Esophagus squamous epithelium (tissue), 5 donors: ENCODE measurements at regions not wholly inside any gene's neighbourhood (a gene's known extent, or its start where the extent isn't known, plus 50 kb on each side); places are given as distances from the start of the nearest gene placed in this dataset.
"Not testable (repeated sequence)": the region's sequence is repeated elsewhere in the genome, so short reads cannot be mapped to it uniquely, and the experiment has no call there.

Source experiments
- DNase-seq: peaks from one replicate; lab custom pipeline; 2025; lab: John Stamatoyannopoulos, UW
- H3K27ac ChIP-seq, 4 donors: fragments of 200-600 bp; sonication (generic); one replicate each; pipeline ENCODE4 v1.5.1; 2016 to 2019; ENCODE audit warnings: mild to moderate bottlenecking in 1 of 4
- H3K27me3 ChIP-seq, 4 donors: fragments of 200-600 bp; sonication (generic); 1 replicate in 3 of 4; 2 replicates in 1 of 4; pipeline versions ENCODE4 v1.5.1 to v1.6.0; 2017 to 2021; ENCODE audit warnings: antibody characterized with exemption in 1 of 4
- H3K36me3 ChIP-seq, 3 donors: fragments of 200-600 bp; sonication (generic); one replicate each; pipeline ENCODE4 v1.5.1; 2016 to 2019
- H3K4me1 ChIP-seq, 3 donors: fragments of 200-600 bp; sonication (generic); one replicate each; pipeline ENCODE4 v1.5.1; 2017 to 2019
- H3K4me3 ChIP-seq, 4 donors: fragments of 200-600 bp; sonication (generic); 1 replicate in 3 of 4; 2 replicates in 1 of 4; pipeline ENCODE4 v1.5.1; 2016 to 2019; ENCODE audit warnings: mild to moderate bottlenecking in 2 of 4, moderate library complexity in 1 of 4
- H3K9me3 ChIP-seq, 3 donors: fragments of 200-600 bp; sonication (generic); one replicate each; pipeline ENCODE4 v1.5.1; 2016 to 2019
- POLR2A ChIP-seq, 4 donors: fragments of 450-650 bp; IDR thresholded peaks; one replicate each; pipeline ENCODE4 v1.6.1; 2017; ENCODE audit warnings: antibody characterized with exemption in 4 of 4, mild to moderate bottlenecking in 4 of 4, moderate library complexity in 3 of 4
- WGBS, 2 donors: methylation state at CpG; one replicate each; pipeline ENCODE4 v1.1.5; 2018; 5-methylcytosine and 5-hydroxymethylcytosine counted together
- intact Hi-C: fragments of 100-400 bp; cut with DNase I; formaldehyde crosslinking; loops from one replicate; pipeline ENCODE4 v1.15.0; 2022
- TF ChIP-seq, protein P1 (sequence below), 6 experiments: fragments of 450-650 bp in 4 of 6; fragments of 200-600 bp in 2 of 6; sonication (generic) in 2 of 6; IDR thresholded peaks; one replicate each; pipeline ENCODE4 v1.5.1; 2016 to 2019; ENCODE audit warnings: antibody characterized with exemption in 6 of 6, mild to moderate bottlenecking in 4 of 6, moderate library complexity in 4 of 6
- donor health status: DM: yes; HTN: yes; CAD: no.

DNA sequence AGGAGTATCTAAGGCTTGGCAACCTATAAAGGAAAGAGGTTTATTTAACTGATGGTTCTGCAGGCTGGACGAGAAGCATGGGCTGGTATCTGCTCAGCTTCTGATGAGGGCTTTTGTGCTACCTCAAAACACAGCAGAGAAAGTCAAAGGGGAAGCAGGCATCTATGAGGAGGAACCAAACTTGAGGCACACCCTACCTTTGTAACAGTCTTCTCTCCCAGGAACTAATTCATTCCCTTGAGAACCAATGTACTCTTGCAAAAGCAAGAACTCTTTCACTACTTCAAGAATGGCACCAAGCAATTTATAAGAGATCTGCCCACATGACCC lies 109.0 kb downstream of the CGGBP1 start:
- no peak overlapping the region for H3K27ac ChIP-seq
- H3K36me3 ChIP-seq = no peaks in the 10 kb centered on the region
- TF ChIP-seq, protein P1, sequence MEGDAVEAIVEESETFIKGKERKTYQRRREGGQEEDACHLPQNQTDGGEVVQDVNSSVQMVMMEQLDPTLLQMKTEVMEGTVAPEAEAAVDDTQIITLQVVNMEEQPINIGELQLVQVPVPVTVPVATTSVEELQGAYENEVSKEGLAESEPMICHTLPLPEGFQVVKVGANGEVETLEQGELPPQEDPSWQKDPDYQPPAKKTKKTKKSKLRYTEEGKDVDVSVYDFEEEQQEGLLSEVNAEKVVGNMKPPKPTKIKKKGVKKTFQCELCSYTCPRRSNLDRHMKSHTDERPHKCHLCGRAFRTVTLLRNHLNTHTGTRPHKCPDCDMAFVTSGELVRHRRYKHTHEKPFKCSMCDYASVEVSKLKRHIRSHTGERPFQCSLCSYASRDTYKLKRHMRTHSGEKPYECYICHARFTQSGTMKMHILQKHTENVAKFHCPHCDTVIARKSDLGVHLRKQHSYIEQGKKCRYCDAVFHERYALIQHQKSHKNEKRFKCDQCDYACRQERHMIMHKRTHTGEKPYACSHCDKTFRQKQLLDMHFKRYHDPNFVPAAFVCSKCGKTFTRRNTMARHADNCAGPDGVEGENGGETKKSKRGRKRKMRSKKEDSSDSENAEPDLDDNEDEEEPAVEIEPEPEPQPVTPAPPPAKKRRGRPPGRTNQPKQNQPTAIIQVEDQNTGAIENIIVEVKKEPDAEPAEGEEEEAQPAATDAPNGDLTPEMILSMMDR (IDR thresholded peaks at IDR 0.05) = no peak
- TF ChIP-seq POLR2A (IDR thresholded peaks at IDR 0.05) = no peak
- DNase-seq = no peak
- no peaks in the 10 kb centered on the region for H3K9me3 ChIP-seq
- no peaks in the 10 kb centered on the region for H3K4me1 ChIP-seq
- no peaks in the 10 kb centered on the region for H3K27me3 ChIP-seq
- no peak overlapping the region for H3K4me3 ChIP-seq
- WGBS, 2 donors = 50 to 75% methylated on average over 1 of the region's 1 CpG
- intact Hi-C loops = no loop called here

DNA sequence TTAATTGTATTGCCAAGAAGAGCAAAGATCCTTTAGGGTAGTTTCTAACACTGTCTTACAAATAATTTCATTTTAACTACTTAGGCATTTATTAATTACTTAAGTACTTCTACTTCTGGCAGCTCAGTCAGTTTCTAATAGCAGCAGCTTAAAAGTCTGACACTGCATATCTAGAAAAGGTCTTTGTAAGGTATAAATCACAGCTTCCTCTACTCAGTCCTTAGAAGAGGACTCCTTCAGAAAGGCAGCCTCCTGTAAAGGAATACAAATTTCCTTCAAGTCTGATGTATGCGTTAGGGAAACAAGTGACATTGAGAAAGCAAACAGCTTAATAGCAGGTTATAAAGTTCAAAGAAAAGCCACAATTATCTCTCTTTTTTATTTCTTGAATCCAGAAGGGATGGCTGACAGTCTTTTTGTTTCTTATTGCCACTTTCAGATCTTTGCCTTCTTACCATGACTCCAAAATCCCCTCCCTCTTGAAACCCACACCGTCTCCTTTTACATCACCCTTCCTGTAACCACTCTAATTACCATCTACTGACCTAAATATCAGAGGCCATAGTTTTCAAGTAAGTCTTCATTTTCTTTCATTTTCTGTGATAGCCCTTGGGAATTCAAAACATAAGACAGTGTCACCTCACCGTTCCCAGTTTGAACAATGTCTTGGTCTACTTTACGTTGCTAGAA lies 109.5 kb downstream of the CGGBP1 start:
- H3K4me1 ChIP-seq = no peaks in the 10 kb centered on the region
- H3K36me3 ChIP-seq = no peaks in the 10 kb centered on the region
- no peak for TF ChIP-seq POLR2A (IDR thresholded peaks at IDR 0.05)
- TF ChIP-seq, protein P1 (IDR thresholded peaks at IDR 0.05) = no peak
- no peak for DNase-seq
- WGBS, 2 donors = 49 to 65% methylated on average over 4 of the region's 4 CpGs
- no peaks in the 10 kb centered on the region for H3K27me3 ChIP-seq
- intact Hi-C loops = no loop called here
- no peak overlapping the region for H3K4me3 ChIP-seq
- no peaks in the 10 kb centered on the region for H3K9me3 ChIP-seq
- no peak overlapping the region for H3K27ac ChIP-seq

DNA sequence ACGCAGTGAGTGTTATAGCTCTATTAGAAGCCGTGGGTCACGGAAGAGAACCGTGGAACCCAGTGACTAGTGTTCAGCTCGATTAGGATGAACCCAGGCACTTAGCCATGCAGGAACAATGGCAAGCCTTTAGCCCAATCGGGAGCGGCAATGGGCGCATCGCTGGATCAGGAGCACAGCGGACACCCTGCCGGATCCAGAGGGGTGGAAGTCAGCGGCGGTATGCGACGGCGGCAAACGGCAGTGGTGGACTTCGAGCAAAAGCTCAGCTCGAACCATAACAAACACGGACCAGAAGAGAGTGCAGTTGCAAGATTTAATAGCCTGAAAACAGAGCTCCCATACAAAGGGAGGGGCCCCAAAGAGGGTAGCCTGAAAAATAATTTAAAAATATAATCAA lies 112.8 kb downstream of the CGGBP1 start:
- H3K27ac ChIP-seq = not testable (repeated sequence)
- WGBS, 2 donors = 88 to 94% methylated on average over 16 to 19 of the region's 20 CpGs

DNA sequence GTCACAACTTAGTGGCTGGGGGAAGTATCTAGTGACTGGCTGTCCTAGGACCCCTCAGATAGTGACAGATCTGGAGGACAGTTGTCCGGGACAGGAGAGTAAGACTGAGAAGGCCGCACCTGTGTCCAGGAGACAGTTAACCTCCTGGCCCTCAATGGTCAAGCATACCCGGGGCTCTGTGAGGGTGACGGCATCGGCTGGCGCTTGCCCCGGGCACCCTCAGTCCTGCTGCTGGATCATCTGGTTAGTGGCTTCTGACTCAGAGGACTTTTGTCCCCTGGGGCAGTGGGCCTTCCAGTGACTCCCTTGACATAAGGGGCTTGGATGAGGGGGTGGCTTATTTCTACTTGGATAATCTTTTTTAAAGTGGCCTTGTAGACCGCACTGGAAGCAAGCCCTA lies 116.5 kb downstream of the CGGBP1 start:
- H3K36me3 ChIP-seq, H3K27ac ChIP-seq, intact Hi-C loops, H3K27me3 ChIP-seq, H3K9me3 ChIP-seq, DNase-seq, H3K4me1 ChIP-seq, H3K4me3 ChIP-seq: not testable (repeated sequence)
- 88 to 98% methylated on average over 6 of the region's 8 CpGs for WGBS, 2 donors

More for the DNA sequence above, 112.8 kb downstream of the CGGBP1 start:
- H3K9me3 ChIP-seq, H3K4me1 ChIP-seq, DNase-seq, H3K36me3 ChIP-seq, H3K27me3 ChIP-seq, H3K4me3 ChIP-seq, intact Hi-C loops: not testable (repeated sequence)

DNA sequence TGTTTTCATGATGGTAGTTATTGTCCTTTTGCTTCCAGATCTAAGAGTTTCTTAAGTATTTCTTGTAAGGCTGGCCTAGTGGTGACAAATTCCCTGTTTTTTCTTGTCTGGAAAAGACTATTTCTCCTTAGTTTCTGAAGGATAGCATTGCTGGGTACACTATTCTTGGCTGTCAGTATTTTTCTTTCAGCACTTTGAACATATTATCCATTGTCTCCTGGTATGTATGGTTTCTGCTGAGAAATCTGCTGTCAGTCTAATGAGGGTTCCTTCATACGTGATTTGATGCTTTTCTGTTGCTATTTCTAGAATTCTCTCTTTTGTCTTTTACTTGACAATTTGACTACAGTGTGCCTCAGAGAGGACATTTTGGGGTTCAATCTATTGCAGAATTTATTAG lies 134.3 kb downstream of the CGGBP1 start:
- peaks cover 0 to 10% (median 6%) of the 10 kb centered on the region in 3 donors for H3K9me3 ChIP-seq
- TF ChIP-seq POLR2A (IDR thresholded peaks at IDR 0.05) = no peak
- TF ChIP-seq, protein P1 (IDR thresholded peaks at IDR 0.05) = no peak
- H3K4me1 ChIP-seq = no peaks in the 10 kb centered on the region
- H3K27me3 ChIP-seq = no peaks in the 10 kb centered on the region
- intact Hi-C loops = no loop called here
- no peaks in the 10 kb centered on the region for H3K36me3 ChIP-seq
- H3K27ac ChIP-seq = no peak overlapping the region
- DNase-seq = no peak
- H3K4me3 ChIP-seq = no peak overlapping the region
- 54 to 57% methylated on average over 1 of the region's 1 CpG for WGBS, 2 donors

DNA sequence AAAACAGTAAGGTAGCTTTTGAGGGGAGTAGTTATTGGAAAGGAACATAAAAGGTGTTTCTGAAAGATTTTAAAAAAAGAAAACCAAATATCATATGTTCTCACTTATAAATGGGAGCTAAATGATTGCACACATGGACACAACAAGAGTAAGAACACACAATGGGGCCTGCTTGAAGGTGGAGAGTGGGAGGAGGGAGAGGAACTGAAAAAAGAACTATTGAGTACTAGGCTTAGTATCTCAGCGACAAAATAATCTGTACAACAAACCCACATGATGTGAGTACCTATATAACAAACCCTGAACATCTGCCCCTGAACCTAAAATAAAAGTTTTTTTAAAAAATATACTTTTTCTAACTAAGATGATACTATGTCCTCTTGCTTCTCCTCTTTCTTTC lies 138.3 kb downstream of the CGGBP1 start:
- no peak for DNase-seq
- intact Hi-C loops = no loop called here
- H3K4me3 ChIP-seq = no peak overlapping the region
- TF ChIP-seq, protein P1 (IDR thresholded peaks at IDR 0.05) = no peak
- TF ChIP-seq POLR2A (IDR thresholded peaks at IDR 0.05) = no peak
- no peak overlapping the region for H3K27ac ChIP-seq
- H3K36me3 ChIP-seq = no peaks in the 10 kb centered on the region
- H3K9me3 ChIP-seq = peaks cover 0 to 8% (median 8%) of the 10 kb centered on the region in 3 donors
- 50 to 71% methylated on average over 1 of the region's 1 CpG for WGBS, 2 donors
- H3K27me3 ChIP-seq = no peaks in the 10 kb centered on the region
- H3K4me1 ChIP-seq = no peaks in the 10 kb centered on the region
